HAP-1 (cell line): ENCODE measurements at regions not wholly inside any gene's neighbourhood (a gene's known extent, or its start where the extent isn't known, plus 50 kb on each side); places are given as distances from the start of the nearest gene placed in this dataset.
"Not testable (repeated sequence)": the region's sequence is repeated elsewhere in the genome, so short reads cannot be mapped to it uniquely, and the experiment has no call there.

ENCODE experiments used
- DNase-seq, 2 experiments: peaks; one replicate each; pipeline ENCODE4 v3.0.0-alpha.2; 2016 to 2020; ENCODE audit warnings: low spot score in 2 of 2
- H3K27me3 ChIP-seq: fragments of 250-450 bp; sonication (Bioruptor Pico); 2 replicates; pipeline ENCODE4 v1.5.1; 2020; ENCODE audit warnings: low read depth, mild to moderate bottlenecking, moderate library complexity
- H3K36me3 ChIP-seq: fragments of 250-450 bp; sonication (Bioruptor Pico); replicated peaks from 2 replicates; pipeline ENCODE4 v1.5.1; 2020; ENCODE audit warnings: mild to moderate bottlenecking
- H3K4me1 ChIP-seq: fragments of 250-450 bp; sonication (Bioruptor Pico); 2 replicates; pipeline ENCODE4 v1.5.1; 2020; ENCODE audit warnings: mild to moderate bottlenecking
- H3K4me3 ChIP-seq: fragments of 250-450 bp; sonication (Bioruptor Pico); 2 replicates; pipeline ENCODE4 v1.5.1; 2020; ENCODE audit warnings: mild to moderate bottlenecking, moderate library complexity
- H3K9me3 ChIP-seq: fragments of 250-450 bp; sonication (Bioruptor Pico); 2 replicates; pipeline ENCODE4 v1.5.1; 2020; ENCODE audit warnings: mild to moderate bottlenecking, moderate library complexity
- in situ Hi-C: fragments of 300-500 bp; cut with MboI; formaldehyde crosslinking; loops from 3 replicates; pipeline ENCODE4 v1.14.3; 2020; ENCODE audit warnings: low sequenced_read_pairs, inconsistent platforms, mixed read lengths

DNA sequence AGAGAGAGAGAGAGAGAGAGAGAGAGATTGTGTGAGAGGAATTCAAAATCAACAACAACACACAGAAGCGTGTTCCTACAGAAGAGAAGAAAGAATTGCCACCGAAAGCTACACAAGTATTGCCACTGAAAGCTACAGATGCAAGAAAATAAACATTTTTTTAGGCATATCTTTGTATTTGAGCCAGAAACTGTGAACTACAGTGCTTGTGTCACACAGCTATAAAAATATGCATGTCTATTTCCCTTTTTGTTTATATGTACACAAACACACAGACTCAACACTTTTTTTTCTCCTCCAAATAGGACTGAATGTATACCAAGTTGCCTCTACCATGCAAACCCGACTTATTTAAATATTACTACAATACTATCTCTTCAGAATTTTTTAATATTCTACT, 290.4 kb downstream of the SLITRK5 start:
- no peaks in the 10 kb centered on the region for H3K4me1 ChIP-seq
- DNase-seq = no peak
- in situ Hi-C loops = no loop called here
- H3K27me3 ChIP-seq = no peaks in the 10 kb centered on the region
- H3K9me3 ChIP-seq = no peaks in the 10 kb centered on the region
- H3K36me3 ChIP-seq = no peaks in the 10 kb centered on the region
- no peak overlapping the region for H3K4me3 ChIP-seq

- H3K9me3 ChIP-seq = no peaks in the 10 kb centered on the region
- no peak for DNase-seq
- H3K4me3 ChIP-seq = no peak overlapping the region
- no peaks in the 10 kb centered on the region for H3K36me3 ChIP-seq
- no peaks in the 10 kb centered on the region for H3K4me1 ChIP-seq
- H3K27me3 ChIP-seq = no peaks in the 10 kb centered on the region
- in situ Hi-C loops = no loop called here
These were observed 301.4 kb downstream of the SLITRK5 start for GRCh38 chr13:87972568-87972967.

GRCh38 chr13:87975035-87975434, 303.9 kb downstream of the SLITRK5 start:
- Histone ChIP-seq H3K36me3 (no peaks in the 10 kb centered on the region), H3K27me3 (no peaks in the 10 kb centered on the region), H3K4me3 (no peak overlapping the region), H3K4me1 (no peaks in the 10 kb centered on the region), H3K9me3 (no peaks in the 10 kb centered on the region)
- DNase-seq = no peak
- in situ Hi-C loops = no loop called here

DNA sequence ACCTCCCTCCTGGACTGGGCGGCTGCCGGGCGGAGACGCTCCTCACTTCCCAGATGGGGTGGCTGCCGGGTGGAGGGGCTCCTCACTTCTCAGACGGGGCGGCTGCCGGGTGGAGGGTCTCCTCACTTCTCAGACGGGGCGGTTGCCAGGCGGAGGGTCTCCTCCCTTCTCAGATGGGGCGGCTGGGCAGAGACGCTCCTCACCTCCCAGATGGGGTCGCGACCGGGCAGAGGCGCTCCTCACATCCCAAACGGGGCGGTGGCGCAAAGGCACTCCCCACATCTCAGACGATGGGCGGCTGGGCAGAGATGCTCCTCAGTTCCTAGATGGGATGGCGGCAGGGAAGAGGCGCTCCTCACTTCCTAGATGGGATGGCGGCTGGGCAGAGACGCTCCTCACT, 305.5 kb downstream of the SLITRK5 start:
- H3K36me3 ChIP-seq, H3K27me3 ChIP-seq, H3K9me3 ChIP-seq, in situ Hi-C loops, H3K4me3 ChIP-seq, DNase-seq, H3K4me1 ChIP-seq: not testable (repeated sequence)

DNA sequence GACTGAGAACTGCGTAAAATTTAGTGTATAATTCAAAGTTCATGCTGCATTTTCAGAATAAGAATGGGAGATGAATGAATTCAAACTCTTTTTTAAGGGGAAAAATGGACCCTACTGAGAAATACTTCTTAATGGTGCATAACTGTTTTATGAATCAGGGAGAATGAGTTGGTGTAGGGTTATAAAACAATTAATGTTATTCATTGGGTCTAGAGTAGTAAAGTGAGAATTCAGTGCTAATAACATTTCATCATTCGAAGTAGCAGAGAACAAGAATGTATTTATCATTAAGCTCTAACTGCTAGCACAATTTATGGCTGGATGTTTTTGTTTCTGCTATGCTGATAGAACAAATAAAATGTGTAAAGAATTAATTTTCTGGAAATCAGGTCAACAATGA, 310.2 kb downstream of the SLITRK5 start:
- H3K27me3 ChIP-seq = no peaks in the 10 kb centered on the region
- DNase-seq = no peak
- no peak overlapping the region for H3K4me3 ChIP-seq
- H3K36me3 ChIP-seq = no peaks in the 10 kb centered on the region
- no peaks in the 10 kb centered on the region for H3K4me1 ChIP-seq
- in situ Hi-C loops = no loop called here
- no peaks in the 10 kb centered on the region for H3K9me3 ChIP-seq

DNA sequence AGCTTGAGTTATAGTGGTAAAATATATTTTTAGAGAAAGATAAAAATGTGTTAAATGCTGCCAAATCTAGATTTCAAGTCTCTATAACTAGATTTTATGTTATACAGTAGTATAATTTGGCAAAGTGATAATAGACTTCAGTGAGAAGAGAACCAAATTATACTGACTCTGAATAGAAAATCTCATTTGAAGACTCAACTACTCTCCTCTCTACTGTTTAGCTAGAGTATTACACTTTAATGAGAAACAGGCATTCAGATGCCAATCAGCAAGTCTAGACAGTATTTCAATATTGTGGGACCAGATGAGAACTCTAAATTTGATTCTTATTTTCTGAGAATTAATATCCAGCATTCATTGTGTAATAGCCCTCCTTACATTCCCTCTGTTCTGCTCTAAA, 311.2 kb downstream of the SLITRK5 start:
- no peak for DNase-seq
- Histone ChIP-seq H3K4me3 (no peak overlapping the region), H3K36me3 (no peaks in the 10 kb centered on the region), H3K9me3 (no peaks in the 10 kb centered on the region), H3K27me3 (no peaks in the 10 kb centered on the region), H3K4me1 (no peaks in the 10 kb centered on the region)
- in situ Hi-C loops = no loop called here

- in situ Hi-C loops = no loop called here
These were observed 315.6 kb downstream of the SLITRK5 start for GRCh38 chr13:87986639-87987250.

GRCh38 chr13:87998081-87998480, 326.9 kb downstream of the SLITRK5 start:
- in situ Hi-C loops = no loop called here
- Histone ChIP-seq H3K4me3 (no peak overlapping the region), H3K9me3 (no peaks in the 10 kb centered on the region), H3K27me3 (no peaks in the 10 kb centered on the region), H3K36me3 (no peaks in the 10 kb centered on the region), H3K4me1 (no peaks in the 10 kb centered on the region)
- DNase-seq = no peak

More at GRCh38 chr13:87986639-87987250, 315.6 kb downstream of the SLITRK5 start:
- H3K4me3 ChIP-seq = no peak overlapping the region
- no peak for DNase-seq
- no peaks in the 10 kb centered on the region for H3K4me1 ChIP-seq
- no peaks in the 10 kb centered on the region for H3K36me3 ChIP-seq
- H3K27me3 ChIP-seq = no peaks in the 10 kb centered on the region
- H3K9me3 ChIP-seq = no peaks in the 10 kb centered on the region

DNA sequence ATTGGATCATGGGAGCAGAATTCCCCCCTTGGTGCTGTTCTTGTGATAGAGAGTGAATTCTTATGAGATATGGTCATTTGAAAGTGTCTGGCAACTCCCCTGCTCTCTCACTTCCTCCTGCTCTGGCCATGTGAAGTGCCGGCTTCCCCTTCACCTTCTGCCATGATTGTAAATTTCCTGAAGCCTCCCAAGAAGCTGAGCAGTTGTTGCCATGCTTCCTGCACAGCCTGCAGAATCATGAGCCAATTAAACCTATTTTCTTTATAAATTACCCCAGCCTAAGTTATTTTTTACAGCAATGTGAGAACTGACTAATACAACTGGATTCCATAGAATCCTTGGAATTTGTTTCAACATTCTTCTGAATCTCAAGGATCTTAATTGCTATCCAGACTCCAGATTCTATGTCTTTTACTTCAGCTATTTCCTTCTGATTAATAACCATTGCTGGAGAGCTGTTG, 328.1 kb downstream of the SLITRK5 start:
- in situ Hi-C loops = no loop called here
- Histone ChIP-seq H3K9me3 (no peaks in the 10 kb centered on the region), H3K4me3 (no peak overlapping the region), H3K27me3 (no peaks in the 10 kb centered on the region), H3K36me3 (no peaks in the 10 kb centered on the region), H3K4me1 (no peaks in the 10 kb centered on the region)
- no peak for DNase-seq

DNA sequence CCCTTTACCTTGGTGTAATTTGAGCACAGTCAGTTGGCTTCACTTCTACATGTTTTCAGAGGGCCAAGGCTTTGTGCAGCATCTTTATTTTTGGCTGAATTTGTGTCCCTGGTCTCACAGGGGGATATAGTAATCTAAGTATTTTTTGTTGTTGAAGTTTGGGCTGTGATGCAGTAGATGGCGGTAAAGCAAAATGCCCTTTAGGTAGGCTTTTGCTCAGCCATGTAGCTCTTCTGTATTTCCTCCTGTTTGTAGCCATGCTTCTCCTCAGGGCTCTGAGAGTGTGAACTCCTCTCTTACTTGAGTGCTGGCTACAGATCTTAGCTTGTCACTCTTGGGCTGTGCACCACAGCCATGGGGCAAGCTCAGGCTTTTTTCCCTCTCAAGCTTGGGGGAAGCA, 328.6 kb downstream of the SLITRK5 start:
- H3K27me3 ChIP-seq = no peaks in the 10 kb centered on the region
- no peaks in the 10 kb centered on the region for H3K9me3 ChIP-seq
- no peaks in the 10 kb centered on the region for H3K4me1 ChIP-seq
- in situ Hi-C loops = no loop called here
- H3K36me3 ChIP-seq = no peaks in the 10 kb centered on the region
- no peak overlapping the region for H3K4me3 ChIP-seq
- no peak for DNase-seq

- DNase-seq = no peak
- H3K36me3 ChIP-seq = no peaks in the 10 kb centered on the region
- H3K4me3 ChIP-seq = no peak overlapping the region
- H3K27me3 ChIP-seq = no peaks in the 10 kb centered on the region
- no peaks in the 10 kb centered on the region for H3K9me3 ChIP-seq
- no peaks in the 10 kb centered on the region for H3K4me1 ChIP-seq
- in situ Hi-C loops = no loop called here
These were observed 329.1 kb downstream of the SLITRK5 start for GRCh38 chr13:88000239-88000638.

DNA sequence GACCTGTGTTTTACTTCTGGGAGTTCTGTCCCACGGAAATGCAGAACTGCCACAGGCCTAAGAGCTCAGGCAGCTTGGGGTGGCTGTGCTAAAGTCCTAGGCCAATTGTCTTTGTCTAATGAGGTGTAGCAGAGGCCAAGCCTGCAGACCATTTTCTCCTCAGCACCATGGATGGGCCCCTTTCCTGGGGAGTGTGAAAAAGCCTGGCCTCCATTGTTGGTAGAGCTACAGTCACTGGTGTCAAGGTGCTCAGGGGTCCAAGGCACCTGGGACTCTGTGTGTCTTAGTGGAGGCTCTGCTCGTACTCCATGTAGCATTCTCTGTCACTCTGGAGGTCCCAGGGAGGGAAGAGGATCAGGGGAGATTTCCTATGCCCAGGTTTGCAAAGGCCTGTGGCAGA, 329.6 kb downstream of the SLITRK5 start:
- Histone ChIP-seq H3K9me3 (no peaks in the 10 kb centered on the region), H3K4me3 (no peak overlapping the region), H3K36me3 (no peaks in the 10 kb centered on the region), H3K27me3 (no peaks in the 10 kb centered on the region), H3K4me1 (no peaks in the 10 kb centered on the region)
- in situ Hi-C loops = no loop called here
- DNase-seq = no peak

- Histone ChIP-seq H3K4me3 (no peak overlapping the region), H3K4me1 (no peaks in the 10 kb centered on the region), H3K9me3 (no peaks in the 10 kb centered on the region), H3K36me3 (no peaks in the 10 kb centered on the region), H3K27me3 (no peaks in the 10 kb centered on the region)
- in situ Hi-C loops = no loop called here
- no peak for DNase-seq
These were observed 334.0 kb downstream of the SLITRK5 start for GRCh38 chr13:88005188-88005587.

DNA sequence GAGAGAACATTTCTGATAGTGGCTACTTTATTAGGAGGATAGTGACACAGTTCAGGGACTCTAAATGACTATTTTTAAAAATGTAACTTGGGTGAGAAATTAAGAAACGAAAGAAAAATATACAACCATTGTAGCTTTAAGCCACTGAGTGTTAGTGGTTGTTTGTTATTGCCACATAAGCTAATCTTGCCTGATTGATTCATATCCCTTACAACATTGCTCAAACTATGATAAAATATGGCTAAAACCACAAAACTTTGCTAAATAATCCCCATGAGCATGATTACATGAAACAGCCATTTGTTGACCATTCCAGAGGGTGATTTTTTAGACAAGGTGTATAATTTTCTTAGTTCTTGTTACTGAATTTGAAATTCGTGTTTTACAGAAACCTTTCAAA, 343.4 kb downstream of the SLITRK5 start:
- Histone ChIP-seq H3K4me1 (no peaks in the 10 kb centered on the region), H3K4me3 (no peak overlapping the region), H3K27me3 (no peaks in the 10 kb centered on the region), H3K36me3 (no peaks in the 10 kb centered on the region), H3K9me3 (no peaks in the 10 kb centered on the region)
- no peak for DNase-seq
- in situ Hi-C loops = no loop called here
